ENCODE measurements at regions not wholly inside any gene's neighbourhood (a gene's known extent, or its start where the extent isn't known, plus 50 kb on each side); places are given as distances from the start of the nearest gene placed in this dataset.
"Not testable (repeated sequence)": the region's sequence is repeated elsewhere in the genome, so short reads cannot be mapped to it uniquely, and the experiment has no call there.

DNA sequence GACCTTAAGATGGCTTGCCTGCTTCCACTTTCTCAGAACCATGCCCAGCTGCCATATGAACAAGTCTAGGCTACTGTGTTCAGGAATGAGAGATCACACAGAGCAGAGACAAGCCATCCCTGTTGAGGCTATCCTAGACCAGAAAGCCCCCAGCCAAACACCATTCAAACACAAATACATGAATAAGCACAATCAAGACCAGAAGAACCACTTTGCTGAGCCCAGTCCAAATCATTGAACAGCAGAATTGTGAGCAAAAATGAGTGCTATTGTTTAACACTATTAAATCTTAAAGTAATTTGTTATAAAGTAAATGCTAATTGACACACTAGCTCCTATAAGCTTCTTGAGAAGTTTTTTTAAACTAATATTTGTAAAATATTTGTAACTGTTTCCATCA, 79.0 kb upstream of the LYZL1 start:
- no peak for DNase-seq (ENCODE audit: low spot score)

- no peak for DNase-seq (ENCODE audit: low spot score)
Measured at GRCh38 chr10:29210266-29210868, 78.5 kb upstream of the LYZL1 start.

DNA sequence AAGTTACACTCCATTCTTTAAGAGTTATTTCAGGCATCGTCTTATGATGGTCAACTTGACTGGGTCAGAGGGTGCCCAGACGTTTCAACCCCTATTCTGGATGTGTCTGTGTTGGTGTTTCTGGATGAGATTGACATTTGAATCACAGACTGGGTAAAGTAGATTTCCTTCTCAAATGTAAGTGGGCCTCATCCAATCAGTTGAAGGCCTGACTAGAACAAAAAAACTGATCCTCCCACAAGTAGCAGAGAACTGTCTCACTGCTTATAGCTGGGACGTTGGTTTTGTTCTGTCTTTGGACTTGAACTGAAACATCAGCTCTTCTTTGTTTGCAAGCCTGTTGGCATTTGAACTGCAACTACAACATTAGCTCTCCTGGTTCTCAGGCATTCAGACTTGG, 76.3 kb upstream of the LYZL1 start:
- DNase-seq (ENCODE audit: low spot score), result no peak

GRCh38 chr10:29214551-29214950, 74.3 kb upstream of the LYZL1 start:
- DNase-seq (ENCODE audit: low spot score), result no peak

DNA sequence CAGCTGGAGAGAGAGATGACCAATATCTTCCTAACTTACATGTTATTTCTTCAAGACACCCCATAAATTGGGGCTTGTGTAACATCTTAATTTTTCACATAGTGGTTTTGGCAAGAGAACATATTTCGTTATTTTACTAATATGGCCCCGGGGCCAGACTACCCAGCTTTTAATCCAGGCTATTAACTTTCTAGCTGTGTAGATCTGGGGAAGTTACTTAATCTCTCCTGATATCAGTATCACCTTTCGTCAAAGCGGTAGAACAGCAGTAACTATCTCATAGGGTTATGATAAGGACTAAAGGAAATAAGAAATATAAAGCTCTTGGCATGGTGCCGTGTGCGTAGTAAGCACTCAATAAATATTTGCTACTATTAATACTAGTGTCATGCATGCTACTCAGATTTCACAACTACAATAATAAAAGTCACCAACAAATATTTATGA, 71.6 kb upstream of the LYZL1 start:
- no peak for DNase-seq (ENCODE audit: low spot score)

DNA sequence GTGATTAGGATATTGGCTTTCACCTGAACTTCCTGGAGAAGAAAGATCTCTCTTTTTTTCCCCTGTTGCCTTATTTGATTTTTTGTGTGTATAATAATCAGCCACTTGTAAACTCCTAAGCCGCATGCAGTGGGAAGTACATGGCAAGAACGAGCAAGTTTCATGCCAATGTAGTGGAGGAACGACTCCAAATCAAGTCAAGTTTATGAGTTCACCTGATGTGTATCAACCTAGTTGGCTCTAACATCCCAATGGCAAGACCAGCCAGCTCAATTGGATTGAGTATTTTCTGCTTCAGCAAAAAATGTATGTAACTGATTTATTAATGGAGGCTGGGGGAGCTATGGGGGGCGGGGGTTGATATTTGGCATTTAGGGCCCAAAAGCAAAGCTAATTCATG, 65.5 kb upstream of the LYZL1 start:
- no peak for DNase-seq (ENCODE audit: low spot score)

DNA sequence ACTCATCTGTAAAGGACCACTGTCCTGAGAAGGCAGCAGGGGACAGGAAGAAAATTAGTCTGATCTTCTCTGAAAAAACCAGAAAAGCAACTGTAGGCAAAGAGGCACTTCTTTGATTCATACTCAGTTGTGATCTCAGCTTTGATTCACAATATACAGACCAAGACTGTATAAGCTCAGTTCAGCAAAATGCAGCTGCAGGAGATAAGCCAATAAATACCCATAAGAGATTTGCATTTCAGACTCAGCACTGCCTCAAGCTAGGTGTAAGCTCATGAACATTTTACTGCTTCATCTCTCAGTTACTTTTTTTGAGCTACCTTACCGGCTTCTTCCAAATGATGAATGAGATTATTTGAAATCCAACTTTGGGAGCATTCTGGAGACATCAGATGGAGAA, 64.2 kb upstream of the LYZL1 start:
- DNase-seq (ENCODE audit: low spot score), result no peak

- DNase-seq (ENCODE audit: low spot score), result no peak
Measured at GRCh38 chr10:29227201-29227600, 61.7 kb upstream of the LYZL1 start.

GRCh38 chr10:29228562-29228961, 60.3 kb upstream of the LYZL1 start:
- no peak for DNase-seq (ENCODE audit: low spot score)

- no peak for DNase-seq (ENCODE audit: low spot score)
Measured at GRCh38 chr10:29229258-29229705, 59.6 kb upstream of the LYZL1 start.

GRCh38 chr10:29236910-29237309, 52.0 kb upstream of the LYZL1 start:
- not testable (repeated sequence) for DNase-seq (ENCODE audit: low spot score)

DNA sequence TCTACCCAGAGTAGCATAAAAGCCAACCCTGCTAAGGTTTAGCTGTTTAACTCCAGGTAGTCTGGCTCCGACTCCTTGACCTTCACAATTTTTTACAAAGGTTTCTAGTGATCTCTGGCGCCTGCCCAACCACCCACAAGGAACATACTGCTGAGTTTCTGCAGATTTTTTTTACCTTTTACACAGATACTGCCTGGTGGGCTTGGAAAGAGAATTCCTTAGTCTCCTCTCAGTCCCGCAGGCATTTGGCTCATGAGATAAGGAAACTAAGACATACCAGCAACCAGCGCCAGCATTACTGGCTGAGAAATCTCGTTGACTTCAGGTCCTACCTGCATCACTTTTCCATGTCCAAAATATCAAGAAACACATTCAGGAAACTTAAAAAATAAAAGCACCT, 51.1 kb upstream of the LYZL1 start:
- DNase-seq (ENCODE audit: low spot score), result no peak

DNA sequence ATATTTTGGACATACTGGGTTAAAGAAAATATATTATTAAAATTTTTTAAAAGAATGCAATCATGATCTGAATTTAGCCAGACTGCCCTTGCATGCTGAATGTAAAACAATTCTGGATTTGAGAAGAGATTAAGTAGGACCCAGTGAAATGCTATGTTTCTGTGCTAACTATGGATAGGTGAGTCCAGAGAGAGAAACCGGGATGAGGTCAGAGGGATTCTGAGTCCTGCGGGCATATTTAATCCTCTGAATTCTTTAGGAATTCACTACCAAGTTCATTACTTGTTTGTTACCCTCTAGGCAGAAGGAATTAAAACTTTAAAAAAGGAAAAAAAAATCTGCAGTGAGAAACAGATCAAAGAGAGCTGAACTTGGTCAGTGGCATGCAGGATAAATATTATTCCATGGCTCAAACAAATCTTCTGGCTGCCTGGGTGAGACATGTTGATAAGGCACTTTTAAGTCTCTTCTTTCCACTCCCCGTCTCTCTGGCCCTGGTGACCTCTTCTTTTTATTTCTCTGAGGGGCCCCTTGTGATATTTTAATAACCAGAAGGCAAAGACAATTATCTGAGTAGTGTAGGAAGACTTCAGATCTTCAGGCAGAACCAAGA, 50.2 kb upstream of the LYZL1 start:
- no peak for DNase-seq (ENCODE audit: low spot score)

Data from Ammon's horn (tissue), 1 donor.